Right lobe of liver (tissue), 4 donors: ENCODE measurements at regions not wholly inside any gene's neighbourhood (a gene's known extent, or its start where the extent isn't known, plus 50 kb on each side); places are given as distances from the start of the nearest gene placed in this dataset.

Experiments used
- POLR2A ChIP-seq: fragments of 450-650 bp; IDR thresholded peaks from one replicate; pipeline ENCODE4 v1.6.1; 2017; ENCODE audit warnings: antibody characterized with exemption, mild to moderate bottlenecking
- TF ChIP-seq, protein P1 (sequence below), 4 donors: fragments of 200-600 bp in 3 of 4; fragments of 450-650 bp in 1 of 4; IDR thresholded peaks; one replicate each; pipeline versions ENCODE4 v1.5.1 to v1.8.0; 2016 to 2022; ENCODE audit warnings: antibody characterized with exemption in 4 of 4, mild to moderate bottlenecking in 2 of 4
- donor health status: DM: no; HTN: no; CAD: no.
- donor health status: DM: no; HTN: no; CAD: no.
- donor health status: DM: no; HTN: yes; CAD: no.

DNA sequence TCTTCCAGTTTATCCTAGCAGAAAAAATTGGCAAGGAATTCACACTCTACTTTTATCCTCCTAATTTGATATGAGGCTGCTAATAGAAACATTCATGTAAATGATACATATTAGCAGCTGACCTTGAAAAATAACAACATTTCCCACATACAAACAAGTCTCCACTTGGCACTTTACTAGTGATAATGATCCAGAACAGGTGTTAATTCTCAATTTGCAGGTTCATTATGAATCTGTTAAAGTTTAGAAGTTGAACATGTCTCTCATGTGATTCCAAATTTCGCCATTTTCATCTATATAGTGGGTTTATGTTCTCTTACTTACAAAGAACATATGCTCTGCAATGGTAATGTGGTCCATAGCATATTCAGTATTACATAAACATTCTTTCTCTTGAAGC, 1396.8 kb upstream of the LRRTM3 start:
- TF ChIP-seq, protein P1, sequence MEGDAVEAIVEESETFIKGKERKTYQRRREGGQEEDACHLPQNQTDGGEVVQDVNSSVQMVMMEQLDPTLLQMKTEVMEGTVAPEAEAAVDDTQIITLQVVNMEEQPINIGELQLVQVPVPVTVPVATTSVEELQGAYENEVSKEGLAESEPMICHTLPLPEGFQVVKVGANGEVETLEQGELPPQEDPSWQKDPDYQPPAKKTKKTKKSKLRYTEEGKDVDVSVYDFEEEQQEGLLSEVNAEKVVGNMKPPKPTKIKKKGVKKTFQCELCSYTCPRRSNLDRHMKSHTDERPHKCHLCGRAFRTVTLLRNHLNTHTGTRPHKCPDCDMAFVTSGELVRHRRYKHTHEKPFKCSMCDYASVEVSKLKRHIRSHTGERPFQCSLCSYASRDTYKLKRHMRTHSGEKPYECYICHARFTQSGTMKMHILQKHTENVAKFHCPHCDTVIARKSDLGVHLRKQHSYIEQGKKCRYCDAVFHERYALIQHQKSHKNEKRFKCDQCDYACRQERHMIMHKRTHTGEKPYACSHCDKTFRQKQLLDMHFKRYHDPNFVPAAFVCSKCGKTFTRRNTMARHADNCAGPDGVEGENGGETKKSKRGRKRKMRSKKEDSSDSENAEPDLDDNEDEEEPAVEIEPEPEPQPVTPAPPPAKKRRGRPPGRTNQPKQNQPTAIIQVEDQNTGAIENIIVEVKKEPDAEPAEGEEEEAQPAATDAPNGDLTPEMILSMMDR (IDR thresholded peaks at IDR 0.05), result no peak
- no peak for TF ChIP-seq POLR2A
